ENCODE measurements at regions not wholly inside any gene's neighbourhood (a gene's known extent, or its start where the extent isn't known, plus 50 kb on each side); places are given as distances from the start of the nearest gene placed in this dataset.

DNA sequence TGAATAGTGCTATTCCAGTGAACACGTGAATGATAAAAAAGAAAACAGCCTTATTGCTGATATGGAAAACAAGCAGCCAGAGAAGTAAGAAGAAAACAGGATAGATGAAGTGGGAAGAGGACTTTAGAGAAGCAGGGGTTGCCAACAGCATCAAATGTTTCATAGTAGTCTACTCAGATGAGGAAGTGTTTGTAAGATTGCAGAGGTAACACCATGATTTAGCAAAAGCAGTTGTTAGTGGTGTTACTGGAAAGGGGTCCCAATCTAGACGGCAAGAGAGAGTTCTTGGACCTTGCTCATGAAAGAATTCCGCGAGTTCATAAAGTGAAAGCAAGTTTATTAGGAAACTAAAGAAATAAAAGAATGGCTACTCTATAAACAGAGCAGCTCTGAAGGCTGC lies 108.8 kb upstream of the MCTP2 start:
- TF ChIP-seq FOXP2 (optimal IDR thresholded peaks at IDR 0.05; ENCODE audit: borderline replicate concordance, extremely low read depth, extremely low read length, insufficient read depth) (no peak), SIN3A (IDR thresholded peaks at IDR 0.05; ENCODE audit: borderline replicate concordance, insufficient read depth, low read length) (no peak), POLR2AphosphoS5 (IDR thresholded peaks at IDR 0.05; ENCODE audit: low read depth, low read length) (no peak), REST (IDR thresholded peaks at IDR 0.05; ENCODE audit: insufficient read depth in 1 of 2, low read depth in 2 of 2, low read length in 2 of 2) (no peak), TAF1 (IDR thresholded peaks at IDR 0.05; ENCODE audit: borderline replicate concordance, insufficient read depth, low read length) (no peak)

GRCh38 chr15:94119923-94120775 lies 111.2 kb upstream of the MCTP2 start:
- TF ChIP-seq SIN3A (IDR thresholded peaks at IDR 0.05; ENCODE audit: borderline replicate concordance, insufficient read depth, low read length) (no peak), TAF1 (IDR thresholded peaks at IDR 0.05; ENCODE audit: borderline replicate concordance, insufficient read depth, low read length) (no peak), REST (IDR thresholded peaks at IDR 0.05; ENCODE audit: insufficient read depth in 1 of 2, low read depth in 2 of 2, low read length in 2 of 2) (no peak), FOXP2 (optimal IDR thresholded peaks at IDR 0.05; ENCODE audit: borderline replicate concordance, extremely low read depth, extremely low read length, insufficient read depth) (no peak), POLR2AphosphoS5 (IDR thresholded peaks at IDR 0.05; ENCODE audit: low read depth, low read length) (no peak)

- no peak for TF ChIP-seq TAF1 (IDR thresholded peaks at IDR 0.05; ENCODE audit: borderline replicate concordance, insufficient read depth, low read length)
- no peak for TF ChIP-seq FOXP2 (optimal IDR thresholded peaks at IDR 0.05; ENCODE audit: borderline replicate concordance, extremely low read depth, extremely low read length, insufficient read depth)
- TF ChIP-seq REST (IDR thresholded peaks at IDR 0.05; ENCODE audit: insufficient read depth in 1 of 2, low read depth in 2 of 2, low read length in 2 of 2) = no peak
- TF ChIP-seq SIN3A (IDR thresholded peaks at IDR 0.05; ENCODE audit: borderline replicate concordance, insufficient read depth, low read length) = no peak
- TF ChIP-seq POLR2AphosphoS5 (IDR thresholded peaks at IDR 0.05; ENCODE audit: low read depth, low read length) = no peak
Measured at GRCh38 chr15:94119298-94119811, 112.0 kb upstream of the MCTP2 start.

DNA sequence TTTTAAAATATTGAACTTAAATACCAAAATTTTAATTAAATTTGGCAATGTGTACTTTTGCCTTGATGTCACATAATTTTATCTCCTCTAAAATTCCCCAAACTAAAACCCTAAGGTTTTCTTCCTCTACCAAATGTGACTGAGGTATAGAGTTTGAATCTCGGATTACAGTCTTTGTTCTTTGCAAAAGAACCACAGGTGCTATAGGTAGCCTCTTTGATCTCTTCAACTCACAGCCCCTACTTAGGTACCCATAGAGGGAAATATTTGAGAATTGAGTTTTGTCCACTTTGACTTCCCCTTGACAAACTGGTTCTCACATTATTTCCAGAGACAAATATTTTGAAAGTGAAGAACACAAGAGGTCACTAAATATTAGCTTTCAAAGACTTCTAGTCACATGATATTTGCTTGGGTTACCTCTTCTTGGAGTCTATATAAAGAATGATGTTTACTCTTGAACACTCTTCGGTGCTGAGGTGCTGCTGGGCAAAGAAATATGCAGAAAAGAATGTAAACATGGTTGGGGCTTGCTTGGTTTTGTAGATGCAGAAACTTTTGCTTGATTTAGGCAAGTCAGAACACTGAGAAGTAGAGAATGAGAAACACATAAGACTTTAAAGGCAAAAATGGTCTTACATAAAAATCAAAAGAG lies 120.8 kb upstream of the MCTP2 start:
- no peak for TF ChIP-seq SIN3A (IDR thresholded peaks at IDR 0.05; ENCODE audit: borderline replicate concordance, insufficient read depth, low read length)
- no peak for TF ChIP-seq POLR2AphosphoS5 (IDR thresholded peaks at IDR 0.05; ENCODE audit: low read depth, low read length)
- no peak for TF ChIP-seq TAF1 (IDR thresholded peaks at IDR 0.05; ENCODE audit: borderline replicate concordance, insufficient read depth, low read length)
- TF ChIP-seq REST (IDR thresholded peaks at IDR 0.05; ENCODE audit: insufficient read depth in 1 of 2, low read depth in 2 of 2, low read length in 2 of 2) = no peak
- TF ChIP-seq FOXP2 (optimal IDR thresholded peaks at IDR 0.05; ENCODE audit: borderline replicate concordance, extremely low read depth, extremely low read length, insufficient read depth) = no peak

Data from PFSK-1 (cell line).